Peyer's patch (tissue), 4 donors: ENCODE measurements at regions not wholly inside any gene's neighbourhood (a gene's known extent, or its start where the extent isn't known, plus 50 kb on each side); places are given as distances from the start of the nearest gene placed in this dataset.

Source experiments
- DNase-seq, 3 donors: peaks; one replicate each; pipeline ENCODE4 v3.0.0-alpha.2; 2017 to 2019
- H3K27ac ChIP-seq, 4 donors: fragments of 200-600 bp; sonication (generic); one replicate each; pipeline ENCODE4 v1.5.1; 2016 to 2019
- H3K27me3 ChIP-seq, 2 donors: fragments of 200-600 bp; sonication (generic); one replicate each; pipeline ENCODE4 v1.5.1; 2019
- H3K36me3 ChIP-seq, 3 donors: fragments of 200-600 bp; sonication (generic); one replicate each; pipeline ENCODE4 v1.5.1; 2016 to 2019
- H3K4me1 ChIP-seq, 4 donors: fragments of 200-600 bp; sonication (generic); one replicate each; pipeline ENCODE4 v1.5.1; 2016 to 2019
- H3K4me3 ChIP-seq, 4 donors: fragments of 200-600 bp; sonication (generic); 1 replicate in 3 of 4; 2 replicates in 1 of 4; pipeline ENCODE4 v1.5.1; 2016 to 2019; ENCODE audit warnings: mild to moderate bottlenecking in 1 of 4
- H3K9me3 ChIP-seq, 4 donors: fragments of 200-600 bp; sonication (generic); one replicate each; pipeline ENCODE4 v1.5.1; 2016 to 2019; ENCODE audit warnings: mild to moderate bottlenecking in 1 of 4
- POLR2A ChIP-seq, 2 donors: fragments of 450-650 bp; IDR thresholded peaks; one replicate each; pipeline ENCODE4 v1.5.1; 2017; ENCODE audit warnings: antibody characterized with exemption in 2 of 2, mild to moderate bottlenecking in 2 of 2, moderate library complexity in 2 of 2
- TF ChIP-seq, protein P1 (sequence below), 6 experiments: fragments of 450-650 bp in 4 of 6; fragments of 200-600 bp in 2 of 6; sonication (generic) in 1 of 6; IDR thresholded peaks; one replicate each; pipeline ENCODE4 v1.5.1; 2017 to 2019; ENCODE audit warnings: antibody characterized with exemption in 6 of 6, mild to moderate bottlenecking in 3 of 6, moderate library complexity in 1 of 6

DNA sequence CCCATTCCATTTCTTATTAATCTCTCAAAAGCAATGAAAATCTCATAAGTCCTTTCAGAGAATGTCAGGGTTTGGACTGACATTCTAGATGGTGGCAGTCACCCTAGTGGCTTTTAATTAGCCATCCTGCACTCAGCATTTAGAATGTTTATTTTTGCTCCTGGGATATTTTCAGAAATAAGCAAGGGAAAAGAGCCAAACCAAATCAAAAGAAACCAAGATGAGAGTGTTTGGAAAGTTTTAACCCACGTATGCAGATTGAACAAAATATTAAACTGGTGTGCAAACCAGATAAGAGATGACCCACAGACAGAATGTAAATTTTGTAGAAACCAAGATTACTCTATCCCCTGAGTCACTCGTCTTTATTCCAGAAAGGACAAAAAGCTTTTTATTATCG, 275.8 kb downstream of the SQOR start:
- H3K4me1 ChIP-seq, result no peaks in the 10 kb centered on the region
- H3K36me3 ChIP-seq, result no peaks in the 10 kb centered on the region
- no peak overlapping the region for H3K27ac ChIP-seq
- no peaks in the 10 kb centered on the region for H3K27me3 ChIP-seq
- DNase-seq, result no peak
- no peaks in the 10 kb centered on the region for H3K9me3 ChIP-seq
- TF ChIP-seq POLR2A (IDR thresholded peaks at IDR 0.05), result no peak
- TF ChIP-seq, protein P1, sequence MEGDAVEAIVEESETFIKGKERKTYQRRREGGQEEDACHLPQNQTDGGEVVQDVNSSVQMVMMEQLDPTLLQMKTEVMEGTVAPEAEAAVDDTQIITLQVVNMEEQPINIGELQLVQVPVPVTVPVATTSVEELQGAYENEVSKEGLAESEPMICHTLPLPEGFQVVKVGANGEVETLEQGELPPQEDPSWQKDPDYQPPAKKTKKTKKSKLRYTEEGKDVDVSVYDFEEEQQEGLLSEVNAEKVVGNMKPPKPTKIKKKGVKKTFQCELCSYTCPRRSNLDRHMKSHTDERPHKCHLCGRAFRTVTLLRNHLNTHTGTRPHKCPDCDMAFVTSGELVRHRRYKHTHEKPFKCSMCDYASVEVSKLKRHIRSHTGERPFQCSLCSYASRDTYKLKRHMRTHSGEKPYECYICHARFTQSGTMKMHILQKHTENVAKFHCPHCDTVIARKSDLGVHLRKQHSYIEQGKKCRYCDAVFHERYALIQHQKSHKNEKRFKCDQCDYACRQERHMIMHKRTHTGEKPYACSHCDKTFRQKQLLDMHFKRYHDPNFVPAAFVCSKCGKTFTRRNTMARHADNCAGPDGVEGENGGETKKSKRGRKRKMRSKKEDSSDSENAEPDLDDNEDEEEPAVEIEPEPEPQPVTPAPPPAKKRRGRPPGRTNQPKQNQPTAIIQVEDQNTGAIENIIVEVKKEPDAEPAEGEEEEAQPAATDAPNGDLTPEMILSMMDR (IDR thresholded peaks at IDR 0.05), result no peak
- no peak overlapping the region for H3K4me3 ChIP-seq

DNA sequence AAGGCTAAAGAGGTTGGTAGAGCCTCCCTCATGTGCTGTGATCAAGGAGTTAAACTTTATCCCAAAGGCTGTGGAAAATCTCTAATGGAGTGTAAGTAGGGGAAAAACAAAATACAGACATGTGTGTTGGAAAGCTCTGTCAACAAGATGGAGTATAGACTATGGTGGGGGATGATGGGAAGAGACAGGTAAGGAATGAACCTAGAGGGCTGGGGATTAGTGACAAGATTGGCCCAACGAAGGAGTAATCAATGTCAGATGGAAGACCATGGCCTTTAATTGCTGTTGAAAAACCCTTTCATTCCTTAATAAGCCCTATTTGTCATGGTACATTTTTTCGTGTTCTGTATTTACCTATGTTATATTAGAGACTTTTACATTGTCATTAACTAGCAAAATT, 278.6 kb downstream of the SQOR start:
- Histone ChIP-seq H3K4me3 (no peak overlapping the region), H3K27ac (no peak overlapping the region), H3K36me3 (no peaks in the 10 kb centered on the region), H3K27me3 (no peaks in the 10 kb centered on the region), H3K9me3 (no peaks in the 10 kb centered on the region), H3K4me1 (no peaks in the 10 kb centered on the region)
- DNase-seq, result no peak
- TF ChIP-seq, protein P1 (IDR thresholded peaks at IDR 0.05), result no peak
- TF ChIP-seq POLR2A (IDR thresholded peaks at IDR 0.05), result no peak

DNA sequence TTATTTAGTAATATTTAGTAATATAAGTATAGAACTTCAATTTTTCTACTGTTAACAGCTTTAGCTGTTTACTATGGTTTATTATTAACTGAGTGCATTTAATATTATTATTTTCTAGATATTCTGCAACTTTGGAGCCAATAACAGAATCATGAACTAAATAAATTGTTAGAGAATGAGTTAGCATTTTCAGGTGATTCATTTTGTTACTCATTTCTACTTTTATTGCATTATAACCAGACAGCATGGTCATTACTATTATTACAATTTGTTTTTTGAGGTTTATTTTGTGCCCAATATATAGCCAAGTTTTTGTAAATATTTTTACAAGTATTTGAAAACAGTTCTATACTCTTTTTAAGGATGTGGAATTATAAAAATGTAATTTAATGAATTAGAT, 279.6 kb downstream of the SQOR start:
- H3K4me3 ChIP-seq, result no peak overlapping the region
- no peaks in the 10 kb centered on the region for H3K9me3 ChIP-seq
- H3K27me3 ChIP-seq, result no peaks in the 10 kb centered on the region
- no peak for TF ChIP-seq POLR2A (IDR thresholded peaks at IDR 0.05)
- TF ChIP-seq, protein P1 (IDR thresholded peaks at IDR 0.05), result no peak
- H3K27ac ChIP-seq, result no peak overlapping the region
- no peaks in the 10 kb centered on the region for H3K36me3 ChIP-seq
- DNase-seq, result no peak
- no peaks in the 10 kb centered on the region for H3K4me1 ChIP-seq

DNA sequence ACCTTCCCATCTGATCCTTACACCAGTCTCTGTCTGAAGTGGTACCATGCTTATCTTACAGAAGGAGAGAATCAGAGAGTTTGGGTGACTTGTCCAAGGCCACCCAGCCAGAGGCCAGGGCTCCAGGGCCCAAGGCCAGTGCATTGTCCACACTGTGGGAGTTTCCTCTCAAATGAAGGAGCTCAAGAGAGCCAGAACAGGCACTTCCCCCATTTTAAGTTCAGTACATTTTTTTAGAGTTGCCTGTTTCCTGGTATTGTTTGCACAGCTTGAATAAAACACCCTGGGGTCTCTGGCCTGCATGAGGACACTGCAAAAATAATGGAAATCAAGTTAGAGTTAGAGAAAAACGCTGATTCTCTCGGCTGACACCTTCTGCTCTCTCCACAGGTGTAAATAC, 284.0 kb downstream of the SQOR start:
- H3K9me3 ChIP-seq, result no peaks in the 10 kb centered on the region
- no peaks in the 10 kb centered on the region for H3K27me3 ChIP-seq
- H3K27ac ChIP-seq, result no peak overlapping the region
- no peak overlapping the region for H3K4me3 ChIP-seq
- no peak for DNase-seq
- H3K4me1 ChIP-seq, result no peaks in the 10 kb centered on the region
- no peaks in the 10 kb centered on the region for H3K36me3 ChIP-seq
- TF ChIP-seq, protein P1 (IDR thresholded peaks at IDR 0.05), result no peak
- TF ChIP-seq POLR2A (IDR thresholded peaks at IDR 0.05), result no peak

DNA sequence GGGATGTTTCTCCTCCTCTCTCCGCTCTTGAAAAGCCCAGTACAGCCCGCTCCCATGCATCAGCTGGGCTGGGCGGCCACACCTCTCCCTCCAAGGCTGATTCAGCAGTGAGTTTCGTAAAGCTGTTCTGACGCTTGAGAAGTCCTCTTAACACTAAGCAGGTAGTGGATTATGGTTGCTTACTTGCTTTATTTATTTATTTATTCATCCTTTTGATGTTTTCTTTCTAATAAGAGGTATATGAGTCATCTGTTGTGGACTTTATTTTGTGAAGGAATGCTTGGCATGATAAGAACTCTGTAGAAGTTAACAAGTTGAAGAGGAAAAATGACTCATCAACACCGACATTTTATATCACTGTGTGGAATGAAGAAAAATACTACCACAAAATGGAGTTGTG, 285.0 kb downstream of the SQOR start:
- no peak for DNase-seq
- no peaks in the 10 kb centered on the region for H3K27me3 ChIP-seq
- no peaks in the 10 kb centered on the region for H3K4me1 ChIP-seq
- no peaks in the 10 kb centered on the region for H3K9me3 ChIP-seq
- TF ChIP-seq, protein P1 (IDR thresholded peaks at IDR 0.05), result no peak
- TF ChIP-seq POLR2A (IDR thresholded peaks at IDR 0.05), result no peak
- H3K36me3 ChIP-seq, result no peaks in the 10 kb centered on the region
- no peak overlapping the region for H3K4me3 ChIP-seq
- H3K27ac ChIP-seq, result no peak overlapping the region

DNA sequence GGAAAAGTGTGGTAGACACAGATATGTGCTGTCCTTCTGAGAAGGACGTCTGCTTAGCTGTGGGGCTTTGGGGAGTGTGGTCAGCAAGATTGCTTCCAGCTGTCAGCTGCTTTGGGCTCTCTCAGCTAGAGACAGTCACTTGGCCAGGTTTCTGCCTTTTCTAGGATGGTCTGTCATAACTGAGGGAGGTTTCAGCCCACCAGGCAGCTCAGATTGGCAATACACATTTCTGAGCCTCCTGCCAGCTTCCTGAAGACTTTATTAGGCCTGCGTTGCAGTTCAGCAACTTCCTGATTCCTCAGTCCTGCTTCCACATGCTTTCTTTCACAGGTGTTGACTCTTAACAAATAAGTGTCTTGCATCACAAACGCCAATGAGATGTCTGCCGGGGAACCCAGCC, 286.5 kb downstream of the SQOR start:
- H3K9me3 ChIP-seq, result no peaks in the 10 kb centered on the region
- H3K4me1 ChIP-seq, result no peaks in the 10 kb centered on the region
- no peak overlapping the region for H3K4me3 ChIP-seq
- TF ChIP-seq, protein P1 (IDR thresholded peaks at IDR 0.05), result no peak
- no peak for TF ChIP-seq POLR2A (IDR thresholded peaks at IDR 0.05)
- DNase-seq, result no peak
- H3K36me3 ChIP-seq, result no peaks in the 10 kb centered on the region
- H3K27me3 ChIP-seq, result no peaks in the 10 kb centered on the region
- H3K27ac ChIP-seq, result no peak overlapping the region
